Keratinocyte (primary cell): ENCODE measurements at regions not wholly inside any gene's neighbourhood (a gene's known extent, or its start where the extent isn't known, plus 50 kb on each side); places are given as distances from the start of the nearest gene placed in this dataset.

Experiments
- CTCF ChIP-seq, 3 experiments: IDR thresholded peaks in 1 of 3; conservative IDR thresholded peaks in 1 of 3; optimal IDR thresholded peaks in 1 of 3; 2 replicates in 2 of 3; 3 replicates in 1 of 3; pipeline versions ENCODE3 to v1.5.1; 2011; ENCODE audit warnings: low read length in 3 of 3, mild to moderate bottlenecking in 3 of 3, moderate library complexity in 2 of 3, control low read depth in 1 of 3, inconsistent platforms in 1 of 3; ENCODE audit not compliant: insufficient read depth in 2 of 3; ENCODE audit errors: extremely low read depth in 1 of 3
- EZH2 ChIP-seq: IDR thresholded peaks from one replicate; pipeline ENCODE4 v1.6.1; 2012; ENCODE audit warnings: inconsistent platforms, mild to moderate bottlenecking, low read length, moderate library complexity

- no peak for TF ChIP-seq CTCF (optimal IDR thresholded peaks at IDR 0.05 in 1 of 3, IDR thresholded peaks at IDR 0.05 in 1 of 3, conservative IDR thresholded peaks at IDR 0.05 in 1 of 3; ENCODE audit: extremely low read depth in 1 of 3, insufficient read depth in 2 of 3, low read length in 3 of 3)
- TF ChIP-seq EZH2: no peak
Observed at GRCh38 chr5:1732945-1733344, 66.7 kb downstream of the MRPL36 start.
